ENCODE measurements at regions not wholly inside any gene's neighbourhood (a gene's known extent, or its start where the extent isn't known, plus 50 kb on each side); places are given as distances from the start of the nearest gene placed in this dataset.

DNA sequence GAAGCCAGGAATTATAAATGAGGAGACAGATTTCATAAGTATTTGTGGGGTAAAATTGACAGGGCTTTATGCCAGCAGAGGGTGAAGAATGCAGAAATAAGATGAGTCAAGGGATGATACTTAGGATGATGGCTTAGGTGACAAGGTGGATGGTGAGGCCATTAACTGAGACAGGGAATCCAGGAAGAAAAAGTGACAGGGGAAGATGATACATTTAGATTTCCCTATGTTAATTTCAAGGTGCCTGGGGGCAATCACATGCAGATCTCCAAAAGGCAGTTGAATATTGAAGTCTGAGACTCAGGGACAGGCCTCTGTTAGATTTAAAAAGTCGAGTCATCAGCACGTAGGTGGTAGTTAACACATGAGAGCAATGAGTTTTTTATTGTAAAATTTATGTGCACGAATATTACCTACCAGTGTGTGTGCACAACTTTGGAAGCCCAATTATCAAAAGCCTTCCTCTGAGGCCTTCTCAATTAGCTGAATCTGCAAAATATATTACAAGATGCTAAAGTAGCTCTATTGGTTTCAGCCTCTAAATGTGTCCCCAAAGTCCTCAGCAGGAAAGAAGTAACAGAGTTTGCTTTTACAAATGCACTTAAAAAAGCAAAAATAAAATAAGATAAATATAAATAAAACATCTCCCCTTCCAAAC, 67.9 kb upstream of the CHL1 start:
- ChIA-PET POLR2A (no interaction called here), CTCF (interaction anchor here (1.6 to 1.7 kb wide), 2 partner anchors 8 to 10 kb away, joined by 4 to 6 read pairs; no protein-coding TSS in a partner anchor)
- TF ChIP-seq, protein P1, sequence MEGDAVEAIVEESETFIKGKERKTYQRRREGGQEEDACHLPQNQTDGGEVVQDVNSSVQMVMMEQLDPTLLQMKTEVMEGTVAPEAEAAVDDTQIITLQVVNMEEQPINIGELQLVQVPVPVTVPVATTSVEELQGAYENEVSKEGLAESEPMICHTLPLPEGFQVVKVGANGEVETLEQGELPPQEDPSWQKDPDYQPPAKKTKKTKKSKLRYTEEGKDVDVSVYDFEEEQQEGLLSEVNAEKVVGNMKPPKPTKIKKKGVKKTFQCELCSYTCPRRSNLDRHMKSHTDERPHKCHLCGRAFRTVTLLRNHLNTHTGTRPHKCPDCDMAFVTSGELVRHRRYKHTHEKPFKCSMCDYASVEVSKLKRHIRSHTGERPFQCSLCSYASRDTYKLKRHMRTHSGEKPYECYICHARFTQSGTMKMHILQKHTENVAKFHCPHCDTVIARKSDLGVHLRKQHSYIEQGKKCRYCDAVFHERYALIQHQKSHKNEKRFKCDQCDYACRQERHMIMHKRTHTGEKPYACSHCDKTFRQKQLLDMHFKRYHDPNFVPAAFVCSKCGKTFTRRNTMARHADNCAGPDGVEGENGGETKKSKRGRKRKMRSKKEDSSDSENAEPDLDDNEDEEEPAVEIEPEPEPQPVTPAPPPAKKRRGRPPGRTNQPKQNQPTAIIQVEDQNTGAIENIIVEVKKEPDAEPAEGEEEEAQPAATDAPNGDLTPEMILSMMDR (IDR thresholded peaks at IDR 0.05; ENCODE audit: control extremely low read depth, extremely low read depth, low read depth, missing control alignments), result no peak
- no peak for DNase-seq (ENCODE audit: extremely low spot score)

DNA sequence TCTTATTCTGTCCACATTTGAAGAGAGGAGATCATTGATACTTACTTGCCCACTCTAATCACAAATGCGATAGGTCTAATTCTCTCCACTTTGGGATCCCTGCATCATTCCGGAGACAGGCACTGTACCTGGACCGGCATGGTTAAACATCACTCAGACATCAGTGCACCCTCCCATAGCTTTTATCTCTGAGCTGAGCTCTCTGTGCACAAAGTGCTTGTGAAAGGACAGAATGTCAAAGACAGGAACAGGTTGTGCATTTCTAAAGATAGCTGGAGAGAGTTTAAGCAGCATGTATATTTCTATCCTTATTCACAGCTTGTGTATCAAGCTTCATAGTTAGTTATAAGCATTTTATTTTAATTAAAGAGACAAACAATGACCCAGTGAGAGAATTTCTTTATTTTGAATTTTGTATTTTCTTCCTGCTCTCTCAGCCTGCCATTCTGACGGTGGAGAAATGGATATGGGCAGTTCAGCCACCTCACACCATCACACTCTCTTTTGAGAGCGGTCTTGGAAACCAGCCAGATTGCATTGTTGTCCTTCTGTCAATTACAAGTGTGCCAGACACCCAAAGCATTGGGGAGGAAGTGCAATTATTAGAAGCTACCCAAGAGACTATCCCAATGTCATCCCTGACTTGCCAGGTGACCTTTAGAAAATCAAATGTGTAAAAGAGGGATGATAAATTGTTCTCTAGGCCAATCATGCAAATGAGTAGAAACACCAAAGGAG, 65.2 kb upstream of the CHL1 start:
- ChIA-PET CTCF (interaction anchor here (1.4 kb wide), 1 partner anchor 15 kb away, joined by 3 read pairs; no protein-coding TSS in a partner anchor), POLR2A (no interaction called here)
- TF ChIP-seq, protein P1 (IDR thresholded peaks at IDR 0.05; ENCODE audit: control extremely low read depth, extremely low read depth, low read depth, missing control alignments), result no peak
- no peak for DNase-seq (ENCODE audit: extremely low spot score)

DNA sequence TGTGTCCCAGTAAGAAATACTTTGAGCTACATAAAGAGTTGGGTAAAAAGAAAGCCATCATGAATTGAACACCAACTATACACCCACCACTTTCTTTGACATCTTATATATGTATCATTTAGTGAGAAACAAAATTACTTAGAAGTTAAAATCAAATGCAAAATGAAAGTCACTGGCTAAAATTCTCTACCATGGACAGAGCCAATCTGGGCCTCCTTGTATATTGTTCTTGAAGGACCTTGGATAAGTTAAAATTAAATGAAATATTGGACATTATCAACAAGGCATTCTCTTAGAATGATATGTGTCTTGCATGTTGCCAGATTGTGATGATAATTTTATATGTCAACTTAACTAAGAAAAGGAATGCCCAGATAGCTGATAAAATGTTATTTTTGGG, 64.2 kb upstream of the CHL1 start:
- CTCF ChIA-PET, result interaction anchor here (1.4 to 1.7 kb wide), 2 partner anchors 11 to 14 kb away, joined by 3 to 5 read pairs; no protein-coding TSS in a partner anchor
- TF ChIP-seq, protein P1 (IDR thresholded peaks at IDR 0.05; ENCODE audit: control extremely low read depth, extremely low read depth, low read depth, missing control alignments), result no peak
- POLR2A ChIA-PET, result no interaction called here
- DNase-seq (ENCODE audit: extremely low spot score), result no peak

DNA sequence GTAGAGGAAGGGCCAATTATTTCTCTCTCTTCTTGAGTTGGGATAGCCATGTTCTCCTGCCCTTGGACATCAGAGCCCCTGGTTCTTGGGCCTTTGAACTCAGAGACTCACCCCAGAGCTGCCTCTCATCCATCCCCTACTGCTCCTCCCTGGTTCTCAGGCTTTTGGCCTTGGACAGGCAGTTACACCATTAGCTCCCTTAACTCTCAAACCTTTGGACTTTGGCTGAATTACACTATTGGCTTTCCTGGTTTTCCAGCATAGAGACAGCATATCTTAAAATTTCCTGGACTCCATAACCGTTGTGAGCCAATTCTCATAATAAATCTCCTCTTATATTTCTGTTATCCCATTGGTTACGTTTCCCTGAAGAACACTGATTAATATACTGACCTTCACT, 63.7 kb upstream of the CHL1 start:
- TF ChIP-seq, protein P1 (IDR thresholded peaks at IDR 0.05; ENCODE audit: control extremely low read depth, extremely low read depth, low read depth, missing control alignments), result no peak
- no peak for DNase-seq (ENCODE audit: extremely low spot score)
- ChIA-PET CTCF (interaction anchor here (1.7 kb wide), 1 partner anchor 11 kb away, joined by 5 read pairs; no protein-coding TSS in a partner anchor), POLR2A (no interaction called here)

DNA sequence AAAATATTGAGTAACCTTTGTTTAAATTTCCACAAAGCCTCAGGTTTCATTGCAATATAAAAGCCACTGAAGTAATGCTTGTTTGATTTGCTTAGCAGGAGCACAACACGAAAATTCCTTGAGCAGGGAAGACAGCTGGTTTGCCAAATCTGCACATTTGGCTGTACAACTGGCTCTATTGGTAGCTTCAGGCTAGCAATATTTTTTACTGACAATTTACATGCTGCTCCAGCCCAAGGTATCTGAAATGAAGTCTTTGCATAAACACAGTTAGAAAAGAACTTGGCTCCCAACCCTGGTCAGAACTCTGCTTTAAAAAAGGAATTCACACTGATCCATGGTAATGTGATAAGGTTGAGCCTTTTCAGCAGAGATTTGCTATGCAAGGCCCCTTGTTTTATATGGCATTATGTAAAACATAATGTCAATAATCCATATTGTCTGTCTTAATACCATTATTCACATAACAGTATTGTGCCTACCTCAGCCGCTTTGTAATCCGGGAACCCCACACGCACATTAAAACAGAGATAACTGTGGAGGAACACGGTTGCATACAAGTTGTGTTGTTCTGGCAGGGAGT, 55.7 kb upstream of the CHL1 start:
- TF ChIP-seq, protein P1 (IDR thresholded peaks at IDR 0.05; ENCODE audit: control extremely low read depth, extremely low read depth, low read depth, missing control alignments), result no peak
- DNase-seq (ENCODE audit: extremely low spot score), result no peak
- CTCF ChIA-PET, result no interaction called here
- POLR2A ChIA-PET, result no interaction called here

All from GM10248 (cell line).